GM18951 (cell line): ENCODE measurements at regions not wholly inside any gene's neighbourhood (a gene's known extent, or its start where the extent isn't known, plus 50 kb on each side); places are given as distances from the start of the nearest gene placed in this dataset.

ENCODE experiments used
- POLR2A ChIP-seq: IDR thresholded peaks from 4 replicates; pipeline ENCODE4 v1.6.1; 2011; ENCODE audit warnings: mild to moderate bottlenecking; ENCODE audit not compliant: insufficient read length, insufficient read depth; ENCODE audit errors: extremely low read depth
- in situ Hi-C: fragments of 300-500 bp; cut with MboI; formaldehyde crosslinking; loops from one replicate; pipeline ENCODE4 v1.12.0; 2022; ENCODE audit warnings: low sequenced_read_pairs, mixed read lengths, inconsistent platforms; ENCODE audit not compliant: unreplicated experiment

DNA sequence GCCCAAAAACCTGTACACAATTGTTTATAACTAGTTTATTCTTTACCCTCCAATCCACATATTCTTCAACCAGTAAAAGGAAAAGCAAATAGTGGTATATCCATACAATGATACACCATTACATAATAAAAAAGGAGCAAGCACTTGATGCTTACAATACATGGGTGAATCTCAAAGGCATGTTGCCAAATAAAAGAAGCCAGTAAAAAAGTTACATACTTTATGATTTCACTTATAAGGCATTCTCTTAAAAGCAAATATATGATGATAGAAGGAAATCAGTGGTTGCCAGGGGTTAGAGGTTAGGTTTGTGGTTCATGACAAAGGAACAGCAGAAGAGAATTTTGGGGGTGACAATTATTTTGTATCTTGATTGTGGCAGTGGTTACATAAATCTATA is 896.1 kb upstream of the LCORL start:
- in situ Hi-C loops, result no loop called here
- TF ChIP-seq POLR2A, result no peak

DNA sequence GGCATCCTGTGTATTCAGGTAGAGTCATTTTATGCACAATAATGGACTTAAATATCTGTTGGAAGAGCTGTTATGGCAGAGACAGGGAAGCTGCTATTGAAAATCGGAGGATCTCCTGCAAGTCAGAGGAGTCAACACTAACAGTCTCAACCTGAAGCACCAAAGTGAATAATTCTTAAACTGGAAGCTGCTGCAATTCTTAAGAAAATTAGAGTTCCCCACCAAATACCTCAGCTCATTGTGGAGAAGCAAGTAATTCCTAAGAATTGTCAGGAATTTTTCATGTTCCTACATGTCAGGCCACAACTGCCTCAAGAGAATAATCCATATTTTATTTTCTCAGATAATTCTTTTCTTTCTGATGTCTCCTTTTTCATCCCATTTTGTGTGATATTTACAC is 892.6 kb upstream of the LCORL start:
- no peak for TF ChIP-seq POLR2A
- in situ Hi-C loops, result no loop called here

DNA sequence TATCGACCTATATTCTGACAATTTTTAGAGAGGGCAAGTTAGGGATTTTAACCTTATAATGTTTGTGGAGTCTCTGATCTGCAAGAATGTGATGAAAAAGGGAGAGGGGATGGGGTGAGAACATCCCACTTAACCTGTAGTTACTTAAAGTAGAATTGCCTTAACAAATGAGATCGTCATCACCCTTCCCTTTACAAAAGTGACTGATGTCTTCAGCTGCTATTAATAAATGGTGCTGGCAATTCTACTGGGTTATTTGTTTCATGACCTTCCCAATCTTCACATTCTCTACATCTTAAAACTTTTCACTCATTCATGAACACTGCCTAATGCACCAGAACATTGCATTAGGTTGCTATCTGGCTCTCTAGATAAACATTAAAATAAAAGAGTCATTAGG is 873.4 kb upstream of the LCORL start:
- in situ Hi-C loops, result no loop called here
- TF ChIP-seq POLR2A, result no peak

GRCh38 chr4:18882468-18882867 is 860.9 kb upstream of the LCORL start:
- TF ChIP-seq POLR2A, result no peak
- in situ Hi-C loops, result no loop called here

DNA sequence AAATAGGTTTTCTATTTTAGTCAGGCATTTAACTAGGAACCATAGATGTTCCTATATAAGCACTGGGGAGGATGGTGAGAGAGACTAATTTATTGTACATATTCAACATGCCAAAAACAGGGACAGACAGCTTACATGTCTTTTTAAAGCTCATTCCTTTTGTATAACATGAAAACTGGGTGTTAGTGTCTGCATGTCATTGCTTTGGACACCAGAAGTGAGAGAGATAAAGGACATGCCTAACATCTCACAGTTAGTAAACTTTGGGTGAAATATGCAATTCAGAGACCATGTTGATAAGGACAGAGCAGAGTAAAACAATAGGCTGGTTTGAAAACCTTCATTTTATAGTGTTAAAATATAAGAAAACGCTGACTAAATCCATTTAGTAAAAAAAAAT is 860.0 kb upstream of the LCORL start:
- in situ Hi-C loops, result no loop called here
- no peak for TF ChIP-seq POLR2A

GRCh38 chr4:18880871-18881270 is 859.3 kb upstream of the LCORL start:
- TF ChIP-seq POLR2A, result no peak
- in situ Hi-C loops, result no loop called here

DNA sequence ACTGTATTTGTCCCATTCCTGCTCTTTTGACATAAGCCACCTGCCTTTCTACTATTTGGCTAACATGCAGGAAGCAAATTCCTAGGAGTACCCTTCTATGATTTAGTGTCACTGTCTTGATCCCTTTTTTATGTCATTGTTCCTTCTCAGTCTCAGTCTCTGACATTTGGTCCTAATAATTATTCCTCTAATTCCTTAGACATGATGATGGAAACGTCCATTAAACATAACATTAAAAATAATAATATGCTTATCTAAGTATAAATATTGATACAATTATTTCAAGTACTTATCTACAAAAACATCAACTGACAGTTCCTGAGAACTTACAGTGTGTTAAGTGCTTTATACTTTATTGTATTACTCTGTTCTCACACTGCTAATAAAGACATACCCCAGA is 857.0 kb upstream of the LCORL start:
- no peak for TF ChIP-seq POLR2A

DNA sequence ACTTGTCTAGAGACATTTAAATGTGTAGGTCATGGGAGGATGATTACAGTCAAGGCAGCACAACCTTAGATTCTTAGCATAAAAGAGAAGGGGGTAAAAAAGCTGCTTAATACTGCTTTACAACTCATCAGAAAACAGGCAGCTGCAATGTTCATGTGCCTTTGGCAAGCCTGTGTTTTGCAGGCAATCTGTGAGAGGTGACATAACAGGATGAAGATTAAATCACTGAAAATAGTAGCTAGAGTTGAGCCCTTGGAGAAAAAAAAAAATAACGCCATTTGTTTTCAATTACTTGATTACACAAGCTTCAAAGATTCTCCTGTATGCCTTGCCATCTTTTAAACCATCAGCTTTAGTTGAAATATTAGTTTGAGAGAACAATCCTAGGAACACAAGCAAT is 847.6 kb upstream of the LCORL start:
- in situ Hi-C loops, result no loop called here
- TF ChIP-seq POLR2A, result no peak

More for the DNA sequence above, 857.0 kb upstream of the LCORL start:
- in situ Hi-C loops, result no loop called here

DNA sequence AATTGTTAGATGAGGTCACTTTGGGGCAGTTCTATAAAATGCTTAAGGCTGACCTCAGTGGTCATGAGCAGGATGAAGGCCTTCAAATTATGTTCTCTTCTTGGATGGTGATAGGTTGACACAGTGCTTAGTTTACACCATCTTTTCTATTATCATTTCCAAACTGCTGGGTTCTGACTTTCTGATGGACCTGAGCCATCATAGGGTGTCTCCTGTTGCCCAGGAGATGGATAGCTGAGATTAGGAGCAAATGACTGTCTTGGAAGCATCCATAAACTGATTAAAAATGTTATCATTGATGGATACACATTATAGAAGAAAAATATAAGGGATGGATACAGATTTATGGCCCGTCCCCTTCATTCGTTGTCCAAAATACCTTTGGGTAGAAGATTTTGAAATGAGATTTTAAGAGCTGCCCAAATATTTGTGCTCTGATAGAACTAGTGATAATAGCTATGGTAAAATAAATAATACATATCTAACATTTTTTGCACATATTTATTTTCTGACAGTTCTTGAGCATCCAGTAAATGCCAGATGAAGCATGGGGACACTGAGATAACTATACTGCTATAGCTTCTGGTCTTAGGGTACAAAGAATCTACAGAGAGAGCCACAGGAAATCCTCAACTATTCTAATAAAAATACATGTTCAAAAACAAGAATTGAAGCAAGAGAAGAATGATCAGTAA is 839.4 kb upstream of the LCORL start:
- in situ Hi-C loops, result no loop called here
- TF ChIP-seq POLR2A, result no peak

- in situ Hi-C loops, result no loop called here
- no peak for TF ChIP-seq POLR2A
Measured at GRCh38 chr4:18859468-18859867, 837.9 kb upstream of the LCORL start.

- TF ChIP-seq POLR2A, result no peak
- in situ Hi-C loops, result no loop called here
Measured at GRCh38 chr4:18858229-18858922, 836.8 kb upstream of the LCORL start.

DNA sequence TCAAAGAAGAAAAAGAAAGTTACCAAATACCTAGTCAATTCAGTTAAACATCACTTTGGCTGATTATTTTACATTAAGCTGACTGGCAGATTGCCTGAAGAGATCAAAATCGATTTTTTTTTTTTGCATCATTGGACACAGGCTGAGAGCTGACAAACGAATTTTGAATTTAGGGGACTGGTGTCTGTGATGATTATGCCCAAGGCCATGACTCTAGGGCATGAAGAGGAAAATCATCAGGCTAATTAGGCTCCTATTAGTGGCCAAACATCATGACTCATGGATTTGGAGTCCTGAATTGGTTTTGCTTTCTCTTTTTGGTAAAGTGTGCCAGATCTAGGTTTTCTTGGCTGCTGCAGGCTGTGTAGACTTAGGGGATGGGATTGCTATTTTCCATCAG is 829.3 kb upstream of the LCORL start:
- TF ChIP-seq POLR2A, result no peak
- in situ Hi-C loops, result no loop called here

- TF ChIP-seq POLR2A, result no peak
- in situ Hi-C loops, result no loop called here
Measured at GRCh38 chr4:18847249-18847890, 825.8 kb upstream of the LCORL start.

DNA sequence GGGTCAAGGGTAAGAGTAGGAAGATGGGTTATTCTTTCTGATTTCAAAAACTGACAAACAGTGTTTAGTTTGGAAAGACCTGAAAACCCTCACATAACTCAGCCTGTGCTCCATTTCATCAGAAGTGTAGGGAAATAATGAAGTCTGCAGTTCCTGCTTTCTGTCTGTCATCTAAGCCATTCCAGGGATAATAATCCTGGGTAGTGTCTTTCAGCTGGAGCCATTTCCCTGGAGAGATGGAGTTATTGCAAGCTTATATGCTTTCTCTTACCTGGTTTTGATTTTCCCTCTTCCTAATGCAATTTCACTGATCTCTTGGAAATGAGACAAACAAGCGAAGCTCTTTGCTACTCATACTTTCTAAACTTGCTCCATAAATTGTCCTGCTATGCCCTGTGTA is 824.8 kb upstream of the LCORL start:
- TF ChIP-seq POLR2A, result no peak
- in situ Hi-C loops, result no loop called here

- in situ Hi-C loops, result no loop called here
- TF ChIP-seq POLR2A, result no peak
Measured at GRCh38 chr4:18844726-18845125, 823.2 kb upstream of the LCORL start.
